Calu3 (cell line): ENCODE measurements at regions not wholly inside any gene's neighbourhood (a gene's known extent, or its start where the extent isn't known, plus 50 kb on each side); places are given as distances from the start of the nearest gene placed in this dataset.

Experiments
- BruUV-seq: library from RNA; stranded (reverse); fragments of 400-500 nt; replicated peaks from 2 replicates; lab custom pipeline; 2021; lab: Mats Ljungman, UMichigan
- CTCF ChIA-PET: fragments of 300-600 bp; sonication (Branson Sonifier 250); formaldehyde crosslinking; loops from one replicate; lab custom pipeline; 2022; ENCODE audit warnings: antibody characterized with exemption; lab: Charles Lee
- DNase-seq: peaks from one replicate; pipeline ENCODE4 v3.0.0; 2022
- H3K27ac Mint-ChIP-seq: one replicate; pipeline ENCODE4 v1.8.0; 2022; ENCODE audit warnings: mixed read lengths; ENCODE audit not compliant: unreplicated experiment
- H3K27me3 Mint-ChIP-seq: one replicate; pipeline ENCODE4 v1.8.0; 2022; ENCODE audit warnings: mixed read lengths; ENCODE audit not compliant: unreplicated experiment
- H3K36me3 Mint-ChIP-seq: one replicate; pipeline ENCODE4 v1.8.0; 2022; ENCODE audit warnings: mild to moderate bottlenecking, moderate library complexity, mixed read lengths; ENCODE audit not compliant: insufficient read depth, unreplicated experiment
- H3K4me1 Mint-ChIP-seq: one replicate; pipeline ENCODE4 v1.8.0; 2022; ENCODE audit warnings: mild to moderate bottlenecking, low read depth, mixed read lengths; ENCODE audit not compliant: unreplicated experiment
- H3K4me3 Mint-ChIP-seq: one replicate; pipeline ENCODE4 v1.8.0; 2022; ENCODE audit warnings: mild to moderate bottlenecking, low read depth, moderate library complexity, mixed read lengths; ENCODE audit not compliant: unreplicated experiment
- H3K9me3 Mint-ChIP-seq: one replicate; pipeline ENCODE4 v1.8.0; 2022; ENCODE audit warnings: low read depth, mixed read lengths; ENCODE audit not compliant: unreplicated experiment
- intact Hi-C: fragments of 100-400 bp; cut with micrococcal nuclease; formaldehyde crosslinking; loops from one replicate; pipeline ENCODE4 v1.10.0; 2022; ENCODE audit not compliant: unreplicated experiment
- TF ChIP-seq, protein P1 (sequence below): fragments of 200-600 bp; IDR thresholded peaks from one replicate; pipeline ENCODE4 v1.8.0; 2022; ENCODE audit warnings: antibody characterized with exemption; ENCODE audit not compliant: unreplicated experiment

DNA sequence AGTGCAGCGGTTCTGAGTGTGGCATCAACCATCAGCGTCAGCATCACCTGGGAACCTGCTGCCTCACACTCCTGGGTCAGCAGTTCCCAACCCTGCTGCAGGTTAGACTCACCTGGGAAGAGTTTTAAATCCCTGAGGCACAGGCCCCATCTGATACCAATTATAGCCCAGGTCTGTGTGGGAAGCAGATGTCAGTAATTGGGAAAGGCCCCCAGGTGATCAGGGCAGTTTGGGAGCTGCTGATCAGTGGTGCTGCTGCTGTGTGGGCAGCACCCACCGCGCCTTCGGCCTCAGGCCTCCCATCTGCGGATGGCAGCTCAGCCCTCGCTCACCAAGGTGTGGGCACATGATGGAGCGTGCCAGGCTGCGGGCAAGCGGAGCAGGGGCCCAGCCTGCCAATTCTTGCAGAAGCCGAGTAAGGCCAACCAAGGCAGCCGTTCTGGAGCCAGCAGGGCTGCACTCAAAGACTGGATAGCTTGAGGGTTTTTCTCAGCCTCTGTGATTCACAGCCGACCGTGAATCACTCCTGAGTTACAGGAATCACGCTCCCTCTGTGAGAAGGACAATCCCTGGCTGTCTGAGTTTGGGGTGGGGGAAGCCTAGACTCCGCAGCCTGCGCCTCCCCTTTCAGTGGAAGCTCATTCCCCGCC is 155.6 kb upstream of the SFSWAP start:
- TF ChIP-seq, protein P1, sequence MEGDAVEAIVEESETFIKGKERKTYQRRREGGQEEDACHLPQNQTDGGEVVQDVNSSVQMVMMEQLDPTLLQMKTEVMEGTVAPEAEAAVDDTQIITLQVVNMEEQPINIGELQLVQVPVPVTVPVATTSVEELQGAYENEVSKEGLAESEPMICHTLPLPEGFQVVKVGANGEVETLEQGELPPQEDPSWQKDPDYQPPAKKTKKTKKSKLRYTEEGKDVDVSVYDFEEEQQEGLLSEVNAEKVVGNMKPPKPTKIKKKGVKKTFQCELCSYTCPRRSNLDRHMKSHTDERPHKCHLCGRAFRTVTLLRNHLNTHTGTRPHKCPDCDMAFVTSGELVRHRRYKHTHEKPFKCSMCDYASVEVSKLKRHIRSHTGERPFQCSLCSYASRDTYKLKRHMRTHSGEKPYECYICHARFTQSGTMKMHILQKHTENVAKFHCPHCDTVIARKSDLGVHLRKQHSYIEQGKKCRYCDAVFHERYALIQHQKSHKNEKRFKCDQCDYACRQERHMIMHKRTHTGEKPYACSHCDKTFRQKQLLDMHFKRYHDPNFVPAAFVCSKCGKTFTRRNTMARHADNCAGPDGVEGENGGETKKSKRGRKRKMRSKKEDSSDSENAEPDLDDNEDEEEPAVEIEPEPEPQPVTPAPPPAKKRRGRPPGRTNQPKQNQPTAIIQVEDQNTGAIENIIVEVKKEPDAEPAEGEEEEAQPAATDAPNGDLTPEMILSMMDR: no peak
- Mint-ChIP-seq H3K4me3 (no peak overlapping the region), H3K9me3 (peaks cover 2% of the 10 kb centered on the region)

DNA sequence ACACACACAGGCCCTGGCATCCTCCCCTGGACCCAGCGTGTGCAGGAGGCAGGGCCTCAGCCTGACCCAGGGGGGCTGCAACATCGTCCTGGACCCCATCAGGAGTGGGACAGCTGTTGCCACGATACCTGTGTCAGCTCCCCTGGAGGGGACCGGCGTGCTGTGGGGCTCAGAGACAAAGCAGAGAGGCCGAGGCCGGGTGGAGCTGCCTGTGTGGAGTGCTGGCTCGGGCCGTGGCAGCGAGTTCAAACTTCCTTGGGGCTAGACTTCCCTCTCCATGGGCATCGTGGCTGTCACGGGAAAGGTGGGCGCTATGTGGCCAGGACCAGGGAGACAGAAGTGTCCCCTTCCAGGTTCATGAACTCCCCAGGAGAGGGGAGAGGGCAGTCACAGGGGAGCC is 155.0 kb upstream of the SFSWAP start:
- Mint-ChIP-seq H3K4me1 (no peaks in the 10 kb centered on the region), H3K27me3 (peaks cover 76% of the 10 kb centered on the region), H3K9me3 (peaks cover 4% of the 10 kb centered on the region), H3K36me3 (peaks cover 10% of the 10 kb centered on the region), H3K27ac (no peak overlapping the region), H3K4me3 (no peak overlapping the region)
- TF ChIP-seq, protein P1: no peak
- no peak for DNase-seq
- intact Hi-C loops: no loop called here
- CTCF ChIA-PET: interaction anchor here (0.7 to 1.0 kb wide), 2 partner anchors 12 to 69 kb away, joined by 3 to 4 read pairs; no protein-coding TSS in a partner anchor
- BruUV-seq: no TSS peak

More for the DNA sequence above, 155.6 kb upstream of the SFSWAP start:
- Mint-ChIP-seq H3K4me1 (no peaks in the 10 kb centered on the region), H3K36me3 (peaks cover 6% of the 10 kb centered on the region), H3K27ac (no peak overlapping the region), H3K27me3 (peaks cover 80% of the 10 kb centered on the region)
- intact Hi-C loops: no loop called here
- DNase-seq: no peak
- CTCF ChIA-PET: interaction anchor here (0.7 to 1.0 kb wide), 2 partner anchors 12 to 69 kb away, joined by 3 to 4 read pairs; no protein-coding TSS in a partner anchor
- no TSS peak for BruUV-seq

DNA sequence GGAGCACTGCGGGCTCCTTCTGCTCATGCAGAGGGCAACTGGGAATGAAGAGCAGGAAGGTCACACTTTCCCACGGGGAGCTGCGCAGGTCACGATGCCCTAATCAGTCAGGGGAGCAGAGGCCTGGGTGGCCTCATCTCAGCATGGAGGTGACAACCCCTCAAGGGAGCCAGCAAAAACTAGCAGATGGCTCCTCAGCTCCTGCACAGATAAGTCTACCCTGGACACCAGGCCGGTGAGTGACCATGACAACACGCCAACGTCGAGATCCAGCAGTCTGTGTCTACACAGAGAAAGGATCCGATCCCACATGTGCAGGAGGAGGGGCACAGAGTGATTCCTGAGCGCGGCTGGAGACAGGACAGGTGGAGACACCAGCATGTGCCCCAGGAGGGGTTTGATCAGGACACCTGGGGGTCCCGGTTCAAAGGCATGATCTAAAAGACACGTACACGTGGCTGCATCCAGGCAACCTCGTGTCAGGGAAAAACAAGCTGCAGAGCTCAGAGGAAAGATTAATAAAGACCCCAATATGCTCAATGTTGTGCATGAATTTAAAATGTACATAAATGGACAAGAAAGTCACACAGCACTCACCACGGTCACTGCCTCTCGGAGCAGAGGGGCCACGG is 153.7 kb upstream of the SFSWAP start:
- H3K9me3 Mint-ChIP-seq: peaks cover 4% of the 10 kb centered on the region
- TF ChIP-seq, protein P1: no peak
- intact Hi-C loops: no loop called here
- DNase-seq: no peak
- peaks cover 66% of the 10 kb centered on the region for H3K27me3 Mint-ChIP-seq
- no TSS peak for BruUV-seq
- no peaks in the 10 kb centered on the region for H3K4me1 Mint-ChIP-seq
- H3K4me3 Mint-ChIP-seq: no peak overlapping the region
- H3K27ac Mint-ChIP-seq: no peak overlapping the region
- CTCF ChIA-PET: no interaction called here
- H3K36me3 Mint-ChIP-seq: peaks cover 10% of the 10 kb centered on the region

DNA sequence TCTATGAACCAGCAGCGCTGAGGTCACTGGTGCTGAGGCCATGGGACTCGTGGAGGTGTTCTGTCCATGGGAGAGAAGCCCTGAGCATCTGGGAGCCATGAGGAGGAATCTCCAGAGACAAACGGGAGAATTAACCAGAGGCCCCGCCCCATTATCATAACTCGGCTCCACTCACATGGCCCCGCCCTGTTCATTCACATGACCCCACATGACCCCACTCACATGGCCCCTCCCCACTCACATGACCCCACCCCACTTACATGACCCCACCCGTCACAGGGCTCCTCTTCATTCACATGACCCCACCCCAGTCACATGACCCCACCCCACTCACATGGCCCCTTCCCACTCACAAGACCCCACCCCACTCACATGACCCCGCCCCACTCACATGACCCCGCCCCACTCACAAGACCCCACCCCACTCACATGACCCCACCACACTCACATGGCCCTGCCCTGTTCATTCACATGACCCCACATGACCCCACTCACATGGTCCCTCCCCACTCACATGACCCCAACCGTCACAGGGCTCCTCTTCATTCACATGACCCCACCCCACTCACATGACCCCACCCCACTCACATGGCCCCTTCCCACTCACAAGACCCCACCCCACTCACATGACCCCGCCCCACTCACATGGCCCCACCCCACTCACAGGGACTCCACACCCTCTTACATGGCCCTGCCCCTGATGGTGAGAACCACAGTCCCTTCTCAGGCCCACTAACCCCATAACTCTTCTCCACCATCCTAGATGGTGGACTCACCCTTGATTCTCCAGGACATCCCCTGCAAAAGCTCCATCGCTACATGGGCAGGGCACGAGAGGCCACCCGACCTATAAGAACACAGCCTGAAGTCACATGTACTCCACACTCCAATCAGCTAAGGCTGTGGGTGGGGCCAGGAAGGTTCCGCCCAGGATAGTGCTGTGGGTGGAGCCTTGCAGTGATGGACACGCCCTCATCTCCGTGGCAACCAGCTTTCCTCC is 151.1 kb upstream of the SFSWAP start:
- TF ChIP-seq, protein P1: no peak
- H3K9me3 Mint-ChIP-seq: peaks cover 4% of the 10 kb centered on the region
- H3K4me3 Mint-ChIP-seq: no peak overlapping the region
- peaks cover 66% of the 10 kb centered on the region for H3K27me3 Mint-ChIP-seq
- no TSS peak for BruUV-seq
- DNase-seq: no peak
- no peaks in the 10 kb centered on the region for H3K4me1 Mint-ChIP-seq
- CTCF ChIA-PET: no interaction called here
- intact Hi-C loops: no loop called here
- H3K36me3 Mint-ChIP-seq: peaks cover 10% of the 10 kb centered on the region
- H3K27ac Mint-ChIP-seq: no peak overlapping the region
